Hematopoietic multipotent progenitor cell (in vitro differentiated cells): ENCODE measurements at regions not wholly inside any gene's neighbourhood (a gene's known extent, or its start where the extent isn't known, plus 50 kb on each side); places are given as distances from the start of the nearest gene placed in this dataset.
A peak's percentile ranks its signal among the peaks of the same experiment; 100 is the strongest.
"Not testable (repeated sequence)": the region's sequence is repeated elsewhere in the genome, so short reads cannot be mapped to it uniquely, and the experiment has no call there.

Experiments
- DNase-seq, 3 donors: peaks; one replicate each; pipeline ENCODE4 v3.0.0-alpha.2; 2011 to 2015; ENCODE audit warnings: low read depth in 2 of 3, low spot score in 2 of 3

- DNase-seq: peak in 2 of 3 donors; percentile 5 to 36
Measured at GRCh38 chr5:45038366-45038987, 229.7 kb downstream of the MRPS30 start.

GRCh38 chr5:45042283-45042682, 233.5 kb downstream of the MRPS30 start:
- DNase-seq: no peak

- DNase-seq: no peak
Measured at GRCh38 chr5:45057564-45057963, 248.8 kb downstream of the MRPS30 start.

DNA sequence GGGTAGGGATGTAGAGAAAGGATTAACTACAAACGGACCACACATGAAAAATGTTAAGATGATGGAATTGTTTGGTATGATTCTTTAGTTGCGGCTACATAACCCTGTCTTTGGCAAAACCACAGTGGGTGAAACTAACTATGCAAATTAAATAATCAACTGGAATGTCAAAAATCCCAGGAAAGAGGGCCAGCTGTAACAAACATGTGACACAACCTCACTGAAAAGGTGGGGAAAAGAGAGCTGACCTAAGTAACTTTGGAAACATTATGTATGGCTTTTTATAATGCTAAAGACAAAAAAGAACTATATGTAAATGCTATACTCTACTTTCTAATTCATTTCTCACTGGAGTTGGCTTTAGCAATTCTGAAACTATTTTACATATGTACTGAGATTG, 252.0 kb downstream of the MRPS30 start:
- DNase-seq: no peak

GRCh38 chr5:45062044-45062443, 253.3 kb downstream of the MRPS30 start:
- DNase-seq: no peak

DNA sequence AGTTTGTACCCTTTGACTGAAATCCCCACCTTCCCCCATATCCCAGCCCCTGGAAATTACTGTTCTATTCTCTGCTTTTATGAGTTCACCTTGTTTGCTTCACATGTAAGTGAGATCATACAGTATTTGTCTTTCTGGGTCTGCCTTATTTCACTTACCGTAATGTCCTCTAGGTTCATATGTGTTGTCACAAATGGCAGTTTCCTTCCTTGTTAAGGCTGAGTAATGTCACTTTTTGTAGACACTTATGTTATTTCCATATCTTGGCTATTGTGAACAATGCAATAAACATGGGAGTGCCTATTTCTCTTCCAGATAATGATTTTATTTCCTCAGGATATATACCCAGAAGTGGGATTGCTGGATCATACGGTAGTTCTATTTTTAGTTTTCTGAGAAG, 272.3 kb downstream of the MRPS30 start:
- DNase-seq: no peak

DNA sequence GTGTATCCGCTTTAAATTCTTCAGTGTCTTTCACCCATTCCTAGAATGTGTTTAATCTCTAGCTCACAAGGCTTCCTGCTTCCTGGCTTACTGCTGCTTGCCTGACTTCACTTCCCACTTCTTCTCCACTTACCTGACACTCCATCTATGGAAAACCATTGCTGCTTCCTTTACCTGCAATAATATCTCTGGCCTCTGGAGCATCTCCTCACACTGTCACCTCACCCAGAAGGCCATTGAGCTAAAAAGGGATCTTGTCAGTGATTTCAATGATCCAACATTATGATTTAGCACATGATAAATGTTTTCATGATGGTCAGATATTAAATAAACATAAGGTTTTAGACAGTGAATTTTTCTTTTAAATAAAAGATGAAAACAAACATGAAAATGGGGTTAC, 281.1 kb downstream of the MRPS30 start:
- no peak for DNase-seq

DNA sequence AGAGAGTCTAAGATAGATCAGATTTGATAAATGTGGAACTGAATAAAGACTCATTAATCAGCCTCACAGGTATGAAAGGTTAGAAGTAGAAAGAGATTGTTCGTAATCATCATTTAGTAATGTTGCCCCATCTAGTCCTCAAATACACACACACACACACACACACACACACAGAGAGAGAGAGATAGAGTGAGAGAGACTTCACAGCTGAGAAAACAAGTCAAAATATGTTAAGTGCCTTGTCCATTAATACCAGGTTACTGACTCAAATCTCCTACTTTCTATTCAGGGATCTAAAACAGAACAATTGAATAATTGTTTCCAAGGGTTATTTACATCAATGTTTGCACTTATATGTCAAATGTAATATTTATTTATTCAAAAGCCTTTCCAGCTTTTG, 284.6 kb downstream of the MRPS30 start:
- DNase-seq: no peak

- DNase-seq: no peak
Measured at GRCh38 chr5:45094876-45095440, 286.2 kb downstream of the MRPS30 start.

- DNase-seq: no peak
Measured at GRCh38 chr5:45098483-45098882, 289.7 kb downstream of the MRPS30 start.

DNA sequence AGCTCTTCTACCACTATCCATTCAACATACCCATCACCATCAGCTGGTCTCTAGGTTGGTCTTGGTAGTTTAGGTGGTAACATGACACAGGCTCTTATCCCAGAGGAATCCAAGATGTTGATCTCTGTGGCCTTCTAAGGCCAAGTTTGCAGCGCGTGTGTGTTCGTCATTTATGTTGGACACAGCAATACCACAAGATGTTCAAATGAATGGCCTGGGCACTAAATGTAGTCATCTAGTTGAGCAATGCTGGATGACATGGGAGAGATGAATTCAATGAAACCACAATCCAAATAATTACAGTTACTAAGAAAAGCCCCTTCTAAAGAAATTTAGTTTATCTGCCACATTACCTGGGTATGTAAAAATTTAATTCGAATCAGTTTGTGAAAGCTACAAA, 292.4 kb downstream of the MRPS30 start:
- no peak for DNase-seq

GRCh38 chr5:45105491-45105994, 296.8 kb downstream of the MRPS30 start:
- no peak for DNase-seq

GRCh38 chr5:45109062-45109461, 300.3 kb downstream of the MRPS30 start:
- no peak for DNase-seq

DNA sequence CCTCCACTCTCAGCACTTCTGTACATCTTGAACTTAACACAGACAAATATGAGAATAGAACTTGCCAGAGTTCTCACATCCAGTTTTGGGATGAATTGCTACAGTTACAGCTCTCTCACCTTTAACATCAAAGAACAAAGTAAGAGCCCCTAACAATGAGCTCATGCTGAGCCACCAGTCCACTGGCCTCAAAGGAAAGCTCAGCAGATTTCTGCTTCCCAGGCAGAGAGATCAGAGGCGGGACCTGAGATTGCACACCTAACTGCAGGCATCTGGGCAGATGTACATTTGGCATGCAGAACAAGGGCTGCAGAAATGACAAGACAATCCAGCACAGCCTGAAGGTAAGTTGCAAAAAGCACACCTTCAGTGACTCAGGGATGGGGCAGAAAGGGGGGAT, 300.9 kb downstream of the MRPS30 start:
- no peak for DNase-seq

DNA sequence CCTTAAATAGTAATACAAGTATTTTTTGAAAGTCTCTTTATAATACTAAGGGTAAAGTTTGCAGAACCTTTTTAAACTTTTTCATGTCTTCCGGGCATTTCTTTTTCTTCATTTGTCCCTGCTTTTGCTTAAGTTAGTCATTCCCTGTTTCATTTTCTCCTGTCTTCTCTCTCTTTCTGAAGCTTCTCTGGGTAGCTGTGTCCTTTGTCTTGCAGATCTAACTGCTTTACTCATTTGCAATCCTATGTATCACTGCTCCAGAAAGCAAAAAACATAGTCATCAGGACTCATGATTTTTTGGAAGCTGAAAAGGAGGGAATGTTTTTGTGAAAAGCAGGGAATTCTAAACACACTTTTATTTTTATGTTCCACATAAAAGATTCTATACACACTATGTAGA, 301.7 kb downstream of the MRPS30 start:
- no peak for DNase-seq

DNA sequence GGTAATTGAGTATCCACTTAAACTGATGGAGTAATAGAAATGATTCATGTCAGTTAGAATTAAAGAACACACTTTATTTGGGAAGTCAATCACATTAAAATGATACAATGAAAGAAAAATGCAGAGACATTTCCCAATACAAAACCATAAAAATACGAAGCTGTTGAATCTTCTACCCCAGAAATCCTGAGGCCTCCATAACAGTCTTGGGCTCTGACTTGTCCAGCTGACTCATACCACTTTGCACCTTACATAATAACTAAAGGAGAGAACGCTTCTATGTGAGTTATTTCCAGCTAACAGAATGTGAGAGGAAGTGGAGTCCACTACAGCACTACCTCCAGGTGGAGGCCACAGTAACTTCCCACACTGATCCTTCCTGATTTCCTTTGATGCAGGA, 305.0 kb downstream of the MRPS30 start:
- DNase-seq: no peak

- no peak for DNase-seq
Measured at GRCh38 chr5:45132972-45133371, 324.2 kb downstream of the MRPS30 start.

DNA sequence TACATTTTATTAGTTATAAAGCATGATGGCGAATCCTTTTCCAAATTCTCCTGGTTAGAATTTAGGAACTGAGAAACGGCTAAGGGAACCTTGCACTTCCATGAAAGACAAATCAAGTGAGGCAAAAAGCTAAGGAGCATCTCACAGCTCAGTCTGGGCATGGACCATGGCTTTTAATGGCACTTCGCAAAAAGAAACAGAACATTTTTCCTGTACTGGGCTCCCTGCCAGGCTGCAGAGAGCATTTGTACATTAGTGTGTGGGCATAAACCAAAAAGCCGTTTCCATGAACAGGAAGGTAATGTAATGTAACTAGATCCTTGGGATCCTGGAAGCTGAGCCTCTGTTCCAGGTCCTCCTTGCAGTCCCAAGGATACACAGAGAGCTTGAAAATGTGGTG, 354.2 kb downstream of the MRPS30 start:
- no peak for DNase-seq

DNA sequence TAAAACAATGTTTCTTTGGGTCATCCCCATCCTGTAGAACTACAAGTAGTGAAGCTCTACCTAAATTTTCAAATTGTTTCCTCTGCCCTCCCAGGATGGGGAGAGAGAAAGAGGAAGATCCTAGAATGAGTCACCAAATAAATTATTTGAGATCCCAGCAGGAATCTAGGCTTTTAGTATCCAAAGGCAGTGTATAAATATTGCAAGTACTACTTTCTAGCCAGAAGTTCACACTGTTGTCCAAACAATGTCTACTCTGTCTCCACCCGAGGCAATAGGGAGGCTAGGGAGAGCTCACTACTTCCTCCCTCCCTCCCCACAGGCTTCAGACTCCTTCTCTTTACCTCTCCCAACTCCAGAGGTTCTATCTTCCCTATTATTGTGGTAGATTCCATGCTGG, 362.8 kb downstream of the MRPS30 start:
- no peak for DNase-seq

DNA sequence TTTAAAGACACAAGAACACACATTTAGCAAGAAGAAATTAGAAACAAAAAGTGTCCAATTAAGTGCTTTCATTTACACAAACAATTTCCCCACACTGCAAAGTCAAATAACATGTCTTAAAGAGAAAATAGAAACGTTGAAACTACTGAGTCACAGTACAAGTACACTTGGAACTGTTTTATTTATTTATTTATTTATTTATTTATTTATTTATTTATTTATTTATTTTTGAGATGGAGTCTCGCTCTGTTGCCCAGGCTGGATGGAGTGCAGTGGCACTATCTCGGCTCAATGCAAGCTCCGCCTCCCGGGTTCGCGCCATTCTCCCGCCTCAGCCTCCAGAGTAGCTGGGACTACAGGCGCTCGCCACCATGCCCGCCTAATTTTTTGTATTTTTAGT, 363.9 kb downstream of the MRPS30 start:
- DNase-seq: not testable (repeated sequence)

DNA sequence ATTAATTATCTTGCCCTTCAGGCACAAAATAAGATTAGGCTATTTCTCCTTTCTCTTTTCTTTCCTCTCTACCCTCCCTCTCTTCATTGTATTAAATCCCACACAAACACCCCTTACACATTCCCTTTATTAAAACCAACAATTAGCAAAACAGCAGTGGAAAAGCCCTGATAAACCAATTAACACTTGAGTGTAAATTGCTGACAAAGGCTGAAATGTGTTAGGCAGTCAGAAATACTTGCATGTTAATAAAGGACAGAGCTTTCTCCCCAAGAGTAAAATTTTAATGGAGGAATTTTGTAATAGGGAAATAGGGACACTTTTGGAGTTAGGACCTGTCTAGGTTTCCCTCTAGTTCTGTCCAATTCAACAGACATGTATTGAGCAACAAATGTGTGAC, 370.9 kb downstream of the MRPS30 start:
- no peak for DNase-seq

- no peak for DNase-seq
Measured at GRCh38 chr5:45189042-45189441, 380.3 kb downstream of the MRPS30 start.

GRCh38 chr5:45189481-45189880, 380.7 kb downstream of the MRPS30 start:
- DNase-seq: no peak
